GM12878 (cell line): ENCODE measurements at regions not wholly inside any gene's neighbourhood (a gene's known extent, or its start where the extent isn't known, plus 50 kb on each side); places are given as distances from the start of the nearest gene placed in this dataset.

Source experiments
- ATAC-seq: fragments of 200-7000 bp; cut with Tn5 transposase; 3 replicates; pipeline ENCODE4 v1.9.1; 2020; ENCODE audit warnings: mild to moderate bottlenecking, moderate library complexity
- BruUV-seq: library from RNA; stranded (reverse); fragments of 400-500 nt; replicated peaks from 2 replicates; lab custom pipeline; 2021; lab: Mats Ljungman, UMichigan
- CTCF ChIA-PET: fragments of 300-600 bp; sonication (Branson Sonifier 250); formaldehyde crosslinking; extraction: SDS; loops from one replicate; lab custom pipeline; 2021; ENCODE audit warnings: inconsistent platforms; lab: Yijun Ruan, JAX
- POLR2A ChIA-PET: fragments of 350-600 bp; formaldehyde crosslinking; extraction: SDS; loops from one replicate; lab custom pipeline; 2021; ENCODE audit warnings: inconsistent platforms; lab: Charles Lee
- RAD21 ChIA-PET: fragments of 300-600 bp; sonication (Branson Sonifier 250); formaldehyde crosslinking; loops from one replicate; lab custom pipeline; 2023; ENCODE audit warnings: antibody characterized with exemption; ENCODE audit not compliant: unreplicated experiment; lab: Charles Lee
- SMC1A ChIA-PET: fragments of 300-600 bp; sonication (Branson Sonifier 250); formaldehyde crosslinking; loops from one replicate; lab custom pipeline; 2023; ENCODE audit not compliant: unreplicated experiment, uncharacterized antibody; lab: Charles Lee
- DNase-seq: peaks from one replicate; pipeline ENCODE4 v3.0.0-alpha.2; 2011; ENCODE audit warnings: low read depth, low spot score
- FAIRE-seq: peaks from 3 replicates; lab custom pipeline; 2011; peaks lifted over from hg19 to GRCh38; lab: Jason Lieb, UNC
- H2AFZ ChIP-seq: 2 replicates; pipeline ENCODE4 v1.6.0; 2011; ENCODE audit warnings: low read depth, low read length, control low read depth; ENCODE audit not compliant: control insufficient read depth
- H3K27ac ChIP-seq: 2 replicates; pipeline ENCODE4 v1.5.1; 2011; ENCODE audit warnings: control low read depth; ENCODE audit not compliant: control insufficient read depth, insufficient read depth
- H3K27me3 ChIP-seq, 2 experiments: replicated peaks in 1 of 2; 2 replicates each; pipeline versions ENCODE4 v1.6.0 to v1.6.1; 2011; ENCODE audit warnings: low read length in 1 of 2; ENCODE audit not compliant: control insufficient read depth in 2 of 2, insufficient read depth in 2 of 2
- H3K36me3 ChIP-seq, 2 experiments: 2 replicates each; pipeline ENCODE4 v1.5.1; 2011; ENCODE audit warnings: low read length in 1 of 2; ENCODE audit not compliant: control insufficient read depth in 2 of 2, insufficient read depth in 2 of 2
- H3K4me1 ChIP-seq: 2 replicates; pipeline ENCODE4 v1.6.1; 2011; ENCODE audit warnings: mild to moderate bottlenecking, low read length, moderate library complexity, mixed read lengths; ENCODE audit not compliant: control insufficient read depth, insufficient read depth
- H3K4me2 ChIP-seq: 2 replicates; pipeline ENCODE4 v1.6.0; 2011; ENCODE audit warnings: control low read depth; ENCODE audit not compliant: control insufficient read depth, insufficient read depth
- H3K4me3 ChIP-seq: fragments of 200-600 bp; sonication (generic); 2 replicates; pipeline ENCODE4 v1.5.1; 2016
- H3K79me2 ChIP-seq: 2 replicates; pipeline ENCODE4 v1.6.0; 2011; ENCODE audit warnings: low read length; ENCODE audit not compliant: control insufficient read depth, insufficient read depth
- H3K9ac ChIP-seq: 2 replicates; pipeline ENCODE4 v1.8.0; 2011; ENCODE audit warnings: low read length, control low read depth, mixed read lengths; ENCODE audit not compliant: control insufficient read depth, insufficient read depth
- H3K9me3 ChIP-seq: replicated peaks from 3 replicates; pipeline ENCODE4 v1.5.1; 2011; ENCODE audit warnings: mild to moderate bottlenecking, low read length; ENCODE audit not compliant: control insufficient read depth, insufficient read depth
- H4K20me1 ChIP-seq: 2 replicates; pipeline ENCODE4 v1.6.0; 2011; ENCODE audit not compliant: control insufficient read depth, insufficient read depth
- KDM1A ChIP-seq: fragments of 200-600 bp; sonication (generic); IDR thresholded peaks from 2 replicates; pipeline ENCODE4 v1.6.1; 2016; ENCODE audit warnings: borderline replicate concordance
- SUPT20H ChIP-seq: IDR thresholded peaks from 2 replicates; pipeline ENCODE4 v1.6.1; 2011; ENCODE audit warnings: low read depth, mild to moderate bottlenecking, low read length, moderate library complexity, borderline replicate concordance; ENCODE audit not compliant: control insufficient read depth
- SUZ12 ChIP-seq: fragments of 200-600 bp; sonication (generic); IDR thresholded peaks from one replicate; pipeline ENCODE4 v1.6.1; 2018; ENCODE audit warnings: antibody characterized with exemption, mild to moderate bottlenecking; ENCODE audit not compliant: unreplicated experiment
- ZSCAN29 ChIP-seq: fragments of 450-650 bp; IDR thresholded peaks from 2 replicates; pipeline ENCODE4 v1.6.1; 2017; ENCODE audit warnings: mild to moderate bottlenecking, moderate library complexity
- WGBS: methylation state at CpG from one replicate; pipeline ENCODE4 v1.1.6; 2016; ENCODE audit warnings: low lambda C conversion rate; ENCODE audit not compliant: insufficient replicate concordance, insufficient coverage; ENCODE audit errors: missing lambda C conversion rate; 5-methylcytosine and 5-hydroxymethylcytosine counted together
- in situ Hi-C: fragments of 300-500 bp; cut with MboI; formaldehyde crosslinking; loops from 9 replicates; pipeline ENCODE4 v1.14.3; 2018; ENCODE audit warnings: mixed read lengths
- intact Hi-C: fragments of 100-400 bp; cut with micrococcal nuclease; formaldehyde crosslinking; loops from one replicate; pipeline ENCODE4 v1.14.2; 2022; ENCODE audit not compliant: unreplicated experiment
- TF ChIP-seq, protein P1 (sequence below): fragments of 450-650 bp; IDR thresholded peaks from 2 replicates; pipeline ENCODE4 v1.6.1; 2016; ENCODE audit warnings: mild to moderate bottlenecking, moderate library complexity, borderline replicate concordance

- Histone ChIP-seq H3K4me1 (no peaks in the 10 kb centered on the region), H3K4me2 (no peak overlapping the region), H3K36me3 (no peaks in the 10 kb centered on the region), H3K27ac (no peak overlapping the region), H3K79me2 (no peaks in the 10 kb centered on the region)
- ChIA-PET POLR2A (no interaction called here), RAD21 (no interaction called here), SMC1A (no interaction called here)
- intact Hi-C loops (no loop called here), in situ Hi-C loops (no loop called here)
- ATAC-seq = no peak
- no peak for DNase-seq
- no TSS peak for BruUV-seq
- 55% methylated on average over 5 of the region's 5 CpGs for WGBS
- FAIRE-seq = no peak
- TF ChIP-seq KDM1A (no peak), SUZ12 (no peak), ZSCAN29 (no peak), SUPT20H (no peak)
- TF ChIP-seq, protein P1, sequence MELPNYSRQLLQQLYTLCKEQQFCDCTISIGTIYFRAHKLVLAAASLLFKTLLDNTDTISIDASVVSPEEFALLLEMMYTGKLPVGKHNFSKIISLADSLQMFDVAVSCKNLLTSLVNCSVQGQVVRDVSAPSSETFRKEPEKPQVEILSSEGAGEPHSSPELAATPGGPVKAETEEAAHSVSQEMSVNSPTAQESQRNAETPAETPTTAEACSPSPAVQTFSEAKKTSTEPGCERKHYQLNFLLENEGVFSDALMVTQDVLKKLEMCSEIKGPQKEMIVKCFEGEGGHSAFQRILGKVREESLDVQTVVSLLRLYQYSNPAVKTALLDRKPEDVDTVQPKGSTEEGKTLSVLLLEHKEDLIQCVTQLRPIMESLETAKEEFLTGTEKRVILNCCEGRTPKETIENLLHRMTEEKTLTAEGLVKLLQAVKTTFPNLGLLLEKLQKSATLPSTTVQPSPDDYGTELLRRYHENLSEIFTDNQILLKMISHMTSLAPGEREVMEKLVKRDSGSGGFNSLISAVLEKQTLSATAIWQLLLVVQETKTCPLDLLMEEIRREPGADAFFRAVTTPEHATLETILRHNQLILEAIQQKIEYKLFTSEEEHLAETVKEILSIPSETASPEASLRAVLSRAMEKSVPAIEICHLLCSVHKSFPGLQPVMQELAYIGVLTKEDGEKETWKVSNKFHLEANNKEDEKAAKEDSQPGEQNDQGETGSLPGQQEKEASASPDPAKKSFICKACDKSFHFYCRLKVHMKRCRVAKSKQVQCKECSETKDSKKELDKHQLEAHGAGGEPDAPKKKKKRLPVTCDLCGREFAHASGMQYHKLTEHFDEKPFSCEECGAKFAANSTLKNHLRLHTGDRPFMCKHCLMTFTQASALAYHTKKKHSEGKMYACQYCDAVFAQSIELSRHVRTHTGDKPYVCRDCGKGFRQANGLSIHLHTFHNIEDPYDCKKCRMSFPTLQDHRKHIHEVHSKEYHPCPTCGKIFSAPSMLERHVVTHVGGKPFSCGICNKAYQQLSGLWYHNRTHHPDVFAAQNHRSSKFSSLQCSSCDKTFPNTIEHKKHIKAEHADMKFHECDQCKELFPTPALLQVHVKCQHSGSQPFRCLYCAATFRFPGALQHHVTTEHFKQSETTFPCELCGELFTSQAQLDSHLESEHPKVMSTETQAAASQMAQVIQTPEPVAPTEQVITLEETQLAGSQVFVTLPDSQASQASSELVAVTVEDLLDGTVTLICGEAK = no peak
- TF ChIP-seq, all 136 proteins: peak for 0
- H4K20me1 ChIP-seq = no peaks in the 10 kb centered on the region
- H2AFZ ChIP-seq = no peak overlapping the region
- no peak overlapping the region for H3K9ac ChIP-seq
- H3K27me3 ChIP-seq = peaks cover 0 to 2% of the 10 kb centered on the region in 2 experiments; a peak in 3 of 4 replicates
- peaks cover 5% of the 10 kb centered on the region; the same call in 1 of the 3 replicates for H3K9me3 ChIP-seq
- CTCF ChIA-PET = no interaction called here
- no peak overlapping the region for H3K4me3 ChIP-seq
Measured at GRCh38 chr2:172376505-172377125, 50.8 kb upstream of the ITGA6 start.
